SH-SY5Y (cell line): ENCODE measurements at regions not wholly inside any gene's neighbourhood (a gene's known extent, or its start where the extent isn't known, plus 50 kb on each side); places are given as distances from the start of the nearest gene placed in this dataset.

Experiments used
- GATA2 ChIP-seq: IDR thresholded peaks from 2 replicates; pipeline ENCODE4 v1.6.1; 2011; ENCODE audit warnings: mild to moderate bottlenecking, low read depth, low read length
- GATA3 ChIP-seq: IDR thresholded peaks from 2 replicates; pipeline ENCODE4 v1.6.1; 2011; ENCODE audit warnings: low read depth, mild to moderate bottlenecking, low read length, moderate library complexity

GRCh38 chrX:102863735-102864134, 73.3 kb upstream of the RAB40AL start:
- TF ChIP-seq GATA3: no peak
- TF ChIP-seq GATA2: no peak

- no peak for TF ChIP-seq GATA2
- no peak for TF ChIP-seq GATA3
Measured at GRCh38 chrX:102866981-102867656, 70.0 kb upstream of the RAB40AL start.

GRCh38 chrX:102883491-102883890, 53.6 kb upstream of the RAB40AL start:
- TF ChIP-seq GATA3: no peak
